ENCODE measurements at regions not wholly inside any gene's neighbourhood (a gene's known extent, or its start where the extent isn't known, plus 50 kb on each side); places are given as distances from the start of the nearest gene placed in this dataset.

- H3K9me3 ChIP-seq (ENCODE audit: control insufficient read depth, low read length): peaks cover 20% of the 10 kb centered on the region
- H3K4me1 ChIP-seq (ENCODE audit: control insufficient read depth, insufficient read depth, low read length): peaks cover 25% of the 10 kb centered on the region
- no peak overlapping the region for H3K9ac ChIP-seq (ENCODE audit: low read length)
- no peaks in the 10 kb centered on the region for H3K36me3 ChIP-seq (ENCODE audit: control insufficient read depth, insufficient read depth, low read length, severe bottlenecking)
- no peaks in the 10 kb centered on the region for H3K27me3 ChIP-seq (replicated peaks; ENCODE audit: control insufficient read depth, insufficient read depth, low read length)
- H3K4me3 ChIP-seq (ENCODE audit: low read length): no peak overlapping the region
- DNase-seq (ENCODE audit: low read depth): no peak
These were observed 153.6 kb downstream of the FGF18 start for GRCh38 chr5:171573021-171573420.

DNA sequence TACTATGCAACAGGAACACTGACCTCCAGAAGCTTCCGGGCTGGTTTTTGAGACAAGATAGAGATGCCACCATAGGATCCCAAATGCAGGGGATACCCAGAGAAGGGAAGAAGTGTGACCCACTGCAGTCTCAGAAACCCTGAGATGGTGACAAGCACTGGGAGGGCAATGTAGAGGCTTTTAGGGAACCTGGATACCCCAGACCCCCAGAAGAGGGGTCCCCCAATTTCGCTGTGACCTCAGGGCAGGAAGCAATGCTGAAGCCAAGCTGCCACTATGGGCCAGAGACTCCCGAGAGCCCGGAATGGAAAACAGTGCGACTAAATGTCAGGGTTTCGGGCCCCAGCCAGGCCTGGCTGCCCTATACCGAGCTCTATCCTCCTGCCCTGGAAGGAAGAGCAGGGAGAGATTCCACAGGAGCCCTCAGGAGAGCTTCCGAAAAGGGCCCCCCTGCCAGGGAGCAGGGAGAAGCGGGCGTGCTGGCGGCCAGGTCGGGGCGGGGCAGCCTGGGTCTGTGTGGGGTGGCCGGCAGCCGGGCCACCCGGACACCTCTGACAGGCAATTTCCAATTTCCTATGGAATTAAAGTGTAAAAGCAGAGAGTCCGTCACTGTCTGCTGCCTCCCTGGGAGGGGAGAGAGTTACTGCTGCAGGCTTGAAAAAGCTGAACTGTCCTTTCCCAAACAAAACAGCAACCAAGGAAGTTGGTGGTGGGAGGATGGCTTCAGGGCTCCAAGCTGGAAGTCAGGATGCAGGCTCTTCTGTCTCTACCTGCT lies 154.2 kb downstream of the FGF18 start:
- peak overlapping the region; percentile 23 for H3K9ac ChIP-seq (ENCODE audit: low read length)
- DNase-seq (ENCODE audit: low read depth): no peak
- H3K9me3 ChIP-seq (ENCODE audit: control insufficient read depth, low read length): peaks cover 18% of the 10 kb centered on the region
- no peak overlapping the region for H3K4me3 ChIP-seq (ENCODE audit: low read length)
- H3K4me1 ChIP-seq (ENCODE audit: control insufficient read depth, insufficient read depth, low read length): peaks cover 31% of the 10 kb centered on the region
- H3K27me3 ChIP-seq (replicated peaks; ENCODE audit: control insufficient read depth, insufficient read depth, low read length): no peaks in the 10 kb centered on the region
- H3K36me3 ChIP-seq (ENCODE audit: control insufficient read depth, insufficient read depth, low read length, severe bottlenecking): no peaks in the 10 kb centered on the region

GRCh38 chr5:171574376-171574775 lies 154.9 kb downstream of the FGF18 start:
- no peak overlapping the region for H3K4me3 ChIP-seq (ENCODE audit: low read length)

DNA sequence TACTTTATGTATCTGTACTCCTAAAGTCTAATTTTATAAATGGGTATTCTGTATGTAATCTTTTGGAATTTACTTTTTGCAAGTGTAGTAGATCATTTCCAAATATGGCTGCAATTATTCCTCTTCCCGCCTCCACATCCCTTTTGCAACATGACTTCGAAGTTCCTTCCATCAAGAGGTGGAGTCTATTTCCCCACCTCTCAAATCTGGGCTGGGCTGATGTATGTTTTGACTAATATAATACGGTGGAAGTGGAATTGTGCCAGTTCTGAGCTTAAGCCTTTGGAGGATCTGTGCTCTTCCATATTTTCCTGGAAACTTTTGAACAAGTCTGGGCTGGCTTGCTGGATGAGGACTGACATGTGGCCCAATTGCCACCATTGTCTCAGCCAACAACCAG lies 155.9 kb downstream of the FGF18 start:
- no peaks in the 10 kb centered on the region for H3K36me3 ChIP-seq (ENCODE audit: control insufficient read depth, insufficient read depth, low read length, severe bottlenecking)
- H3K9ac ChIP-seq (ENCODE audit: low read length): no peak overlapping the region
- H3K4me3 ChIP-seq (ENCODE audit: low read length): no peak overlapping the region
- DNase-seq (ENCODE audit: low read depth): no peak
- H3K4me1 ChIP-seq (ENCODE audit: control insufficient read depth, insufficient read depth, low read length): peaks cover 49% of the 10 kb centered on the region
- peaks cover 5% of the 10 kb centered on the region for H3K9me3 ChIP-seq (ENCODE audit: control insufficient read depth, low read length)
- no peaks in the 10 kb centered on the region for H3K27me3 ChIP-seq (replicated peaks; ENCODE audit: control insufficient read depth, insufficient read depth, low read length)

More at GRCh38 chr5:171574376-171574775, 154.9 kb downstream of the FGF18 start:
- no peaks in the 10 kb centered on the region for H3K36me3 ChIP-seq (ENCODE audit: control insufficient read depth, insufficient read depth, low read length, severe bottlenecking)
- no peaks in the 10 kb centered on the region for H3K27me3 ChIP-seq (replicated peaks; ENCODE audit: control insufficient read depth, insufficient read depth, low read length)
- peaks cover 10% of the 10 kb centered on the region for H3K9me3 ChIP-seq (ENCODE audit: control insufficient read depth, low read length)
- peaks cover 38% of the 10 kb centered on the region for H3K4me1 ChIP-seq (ENCODE audit: control insufficient read depth, insufficient read depth, low read length)
- DNase-seq (ENCODE audit: low read depth): no peak
- peak overlapping the region; percentile 23 for H3K9ac ChIP-seq (ENCODE audit: low read length)

DNA sequence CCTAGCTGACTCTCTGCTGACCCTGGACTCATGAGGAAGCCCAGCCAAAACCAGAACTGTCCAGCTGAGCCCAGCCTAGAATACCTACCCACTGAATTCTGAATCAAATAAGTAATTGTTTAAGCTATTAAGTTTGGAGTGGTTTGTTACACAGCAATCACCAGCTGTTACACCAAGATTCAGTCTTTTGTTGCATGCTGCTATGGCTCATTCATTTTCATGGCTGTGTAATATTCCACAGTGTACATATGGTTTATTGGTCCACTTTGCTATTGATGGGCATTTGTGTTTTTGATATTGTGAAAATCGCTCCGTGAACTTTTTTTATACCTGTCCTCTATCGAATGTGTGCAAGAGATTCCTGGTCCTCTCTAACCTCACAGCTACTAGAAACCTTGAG lies 156.4 kb downstream of the FGF18 start:
- no peaks in the 10 kb centered on the region for H3K27me3 ChIP-seq (replicated peaks; ENCODE audit: control insufficient read depth, insufficient read depth, low read length)
- DNase-seq (ENCODE audit: low read depth): no peak
- H3K4me3 ChIP-seq (ENCODE audit: low read length): no peak overlapping the region
- H3K9me3 ChIP-seq (ENCODE audit: control insufficient read depth, low read length): peaks cover 5% of the 10 kb centered on the region
- no peaks in the 10 kb centered on the region for H3K36me3 ChIP-seq (ENCODE audit: control insufficient read depth, insufficient read depth, low read length, severe bottlenecking)
- H3K9ac ChIP-seq (ENCODE audit: low read length): no peak overlapping the region
- H3K4me1 ChIP-seq (ENCODE audit: control insufficient read depth, insufficient read depth, low read length): peaks cover 53% of the 10 kb centered on the region

- Histone ChIP-seq H3K4me3 (ENCODE audit: low read length) (no peak overlapping the region), H3K9ac (ENCODE audit: low read length) (no peak overlapping the region), H3K36me3 (ENCODE audit: control insufficient read depth, insufficient read depth, low read length, severe bottlenecking) (no peaks in the 10 kb centered on the region), H3K27me3 (replicated peaks; ENCODE audit: control insufficient read depth, insufficient read depth, low read length) (no peaks in the 10 kb centered on the region), H3K9me3 (ENCODE audit: control insufficient read depth, low read length) (peaks cover 5% of the 10 kb centered on the region), H3K4me1 (ENCODE audit: control insufficient read depth, insufficient read depth, low read length) (peaks cover 53% of the 10 kb centered on the region)
- no peak for DNase-seq (ENCODE audit: low read depth)
These were observed 157.8 kb downstream of the FGF18 start for GRCh38 chr5:171577042-171577758.

- DNase-seq (ENCODE audit: low read depth): no peak
- H3K4me1 ChIP-seq (ENCODE audit: control insufficient read depth, insufficient read depth, low read length): peaks cover 53% of the 10 kb centered on the region
- H3K27me3 ChIP-seq (replicated peaks; ENCODE audit: control insufficient read depth, insufficient read depth, low read length): no peaks in the 10 kb centered on the region
These were observed 158.8 kb downstream of the FGF18 start for GRCh38 chr5:171578049-171578828.

DNA sequence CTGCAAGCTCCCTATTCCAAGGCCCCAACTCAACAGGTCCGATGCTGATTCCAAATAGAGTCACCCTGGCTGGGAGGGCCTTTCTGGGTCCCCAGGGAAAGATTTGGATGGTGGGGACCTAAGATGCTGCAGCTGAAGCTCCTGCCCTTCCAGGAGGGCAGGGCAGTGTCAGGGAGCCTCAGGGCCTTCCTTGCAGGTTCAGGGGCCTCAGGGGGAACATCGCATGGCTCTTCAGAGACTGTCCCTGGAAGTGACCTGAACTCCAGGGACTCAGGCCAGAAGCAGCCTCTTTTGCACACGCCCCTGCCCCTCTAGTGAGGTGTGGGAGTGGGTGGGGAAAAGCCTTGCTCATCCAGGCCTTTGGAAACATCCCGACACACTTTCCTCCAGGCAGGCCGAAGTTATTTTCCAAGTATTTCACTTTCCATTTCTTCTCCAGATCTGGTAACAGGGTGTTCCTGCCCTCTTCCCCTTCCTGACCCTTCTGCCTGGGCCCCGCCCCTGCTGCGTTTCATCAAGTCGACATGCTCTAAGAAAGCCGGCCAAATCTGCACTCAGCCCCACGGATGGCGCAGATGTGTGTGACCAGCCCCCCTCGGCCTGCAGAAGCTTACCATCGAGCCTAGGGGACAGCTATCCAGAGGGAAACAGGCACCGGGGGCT lies 159.5 kb downstream of the FGF18 start:
- no peak for DNase-seq (ENCODE audit: low read depth)
- peak overlapping the region; percentile 73 for H3K9ac ChIP-seq (ENCODE audit: low read length)
- H3K36me3 ChIP-seq (ENCODE audit: control insufficient read depth, insufficient read depth, low read length, severe bottlenecking): no peaks in the 10 kb centered on the region
- H3K4me1 ChIP-seq (ENCODE audit: control insufficient read depth, insufficient read depth, low read length): peaks cover 52% of the 10 kb centered on the region
- no peaks in the 10 kb centered on the region for H3K27me3 ChIP-seq (replicated peaks; ENCODE audit: control insufficient read depth, insufficient read depth, low read length)
- H3K4me3 ChIP-seq (ENCODE audit: low read length): peak overlapping the region; percentile 24
- peaks cover 5% of the 10 kb centered on the region for H3K9me3 ChIP-seq (ENCODE audit: control insufficient read depth, low read length)

More at GRCh38 chr5:171578049-171578828, 158.8 kb downstream of the FGF18 start:
- peak overlapping the region; percentile 24 for H3K4me3 ChIP-seq (ENCODE audit: low read length)
- peaks cover 5% of the 10 kb centered on the region for H3K9me3 ChIP-seq (ENCODE audit: control insufficient read depth, low read length)
- H3K9ac ChIP-seq (ENCODE audit: low read length): peak overlapping the region; percentile 73
- no peaks in the 10 kb centered on the region for H3K36me3 ChIP-seq (ENCODE audit: control insufficient read depth, insufficient read depth, low read length, severe bottlenecking)

GRCh38 chr5:171579976-171580411 lies 160.5 kb downstream of the FGF18 start:
- Histone ChIP-seq H3K36me3 (ENCODE audit: control insufficient read depth, insufficient read depth, low read length, severe bottlenecking) (no peaks in the 10 kb centered on the region), H3K27me3 (replicated peaks; ENCODE audit: control insufficient read depth, insufficient read depth, low read length) (no peaks in the 10 kb centered on the region), H3K9ac (ENCODE audit: low read length) (peak overlapping the region; percentile 17), H3K4me3 (ENCODE audit: low read length) (no peak overlapping the region), H3K4me1 (ENCODE audit: control insufficient read depth, insufficient read depth, low read length) (peaks cover 42% of the 10 kb centered on the region), H3K9me3 (ENCODE audit: control insufficient read depth, low read length) (peaks cover 5% of the 10 kb centered on the region)
- no peak for DNase-seq (ENCODE audit: low read depth)

DNA sequence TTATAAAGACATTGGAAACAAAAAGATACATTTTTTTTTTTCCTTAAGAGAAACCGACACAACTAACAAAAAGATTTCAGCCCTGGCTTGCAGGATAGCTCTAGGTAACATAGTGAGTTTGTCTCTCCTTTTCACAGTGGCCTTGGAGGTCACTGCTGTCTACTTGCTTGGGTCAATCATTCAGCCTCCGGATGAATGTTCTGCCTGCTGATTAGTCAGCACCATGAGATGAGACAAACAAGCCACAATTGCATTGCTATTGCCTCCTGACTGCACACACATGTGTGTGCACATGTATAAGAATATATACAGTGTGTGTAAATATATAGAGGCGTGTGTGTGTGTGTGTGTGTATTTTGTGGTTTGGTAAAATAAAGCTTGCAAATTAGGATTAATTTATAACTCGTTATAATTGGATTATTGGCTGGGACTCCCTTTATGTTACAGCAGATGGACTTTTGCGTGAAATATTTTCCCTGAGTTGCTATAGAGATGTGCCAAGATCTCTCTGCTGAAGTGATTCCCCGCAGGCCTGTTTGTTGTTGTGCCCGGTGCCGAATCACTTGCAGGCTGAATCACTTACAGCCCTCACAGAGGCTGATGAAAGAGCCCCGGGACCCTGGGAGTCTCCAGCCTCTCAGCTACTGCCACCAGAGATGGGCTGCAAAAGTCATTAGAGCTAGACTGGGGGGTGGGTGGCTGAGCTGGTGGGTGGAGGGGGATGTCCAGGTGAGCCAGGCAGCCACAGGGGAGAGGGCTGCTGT lies 161.2 kb downstream of the FGF18 start:
- no peak overlapping the region for H3K4me3 ChIP-seq (ENCODE audit: low read length)
- no peaks in the 10 kb centered on the region for H3K36me3 ChIP-seq (ENCODE audit: control insufficient read depth, insufficient read depth, low read length, severe bottlenecking)
- peaks cover 3% of the 10 kb centered on the region for H3K9me3 ChIP-seq (ENCODE audit: control insufficient read depth, low read length)
- peak; percentile 28 for DNase-seq (ENCODE audit: low read depth)
- H3K9ac ChIP-seq (ENCODE audit: low read length): no peak overlapping the region
- no peaks in the 10 kb centered on the region for H3K27me3 ChIP-seq (replicated peaks; ENCODE audit: control insufficient read depth, insufficient read depth, low read length)
- H3K4me1 ChIP-seq (ENCODE audit: control insufficient read depth, insufficient read depth, low read length): peaks cover 42% of the 10 kb centered on the region
